Astrocyte (in vitro differentiated cells and primary cell): ENCODE measurements at regions not wholly inside any gene's neighbourhood (a gene's known extent, or its start where the extent isn't known, plus 50 kb on each side); places are given as distances from the start of the nearest gene placed in this dataset.

Experiments used
- CTCF ChIP-seq: IDR thresholded peaks from 2 replicates; pipeline ENCODE4 v1.5.1; 2011; ENCODE audit warnings: low read depth, mild to moderate bottlenecking, inconsistent platforms, low read length, moderate library complexity; ENCODE audit not compliant: insufficient read depth
- EZH2 ChIP-seq: IDR thresholded peaks from 2 replicates; pipeline ENCODE4 v1.6.1; 2012; ENCODE audit warnings: mild to moderate bottlenecking, low read length, inconsistent platforms; ENCODE audit not compliant: insufficient read depth

- no peak for TF ChIP-seq CTCF
- TF ChIP-seq EZH2, result no peak
Observed at GRCh38 chr19:28453420-28453819, 759.5 kb downstream of the UQCRFS1 start.
